H1 (cell line): ENCODE measurements at regions not wholly inside any gene's neighbourhood (a gene's known extent, or its start where the extent isn't known, plus 50 kb on each side); places are given as distances from the start of the nearest gene placed in this dataset.

Experiments
- BCL11A ChIP-seq, 2 experiments: IDR thresholded peaks; one replicate each; pipeline ENCODE4 v1.6.1; 2011; ENCODE audit warnings: low read depth in 2 of 2, low read length in 2 of 2, mild to moderate bottlenecking in 2 of 2
- GTF2F1 ChIP-seq: IDR thresholded peaks from 2 replicates; pipeline ENCODE4 v1.6.1; 2012; ENCODE audit warnings: low read depth, low read length, improper control_type of control experiment, borderline replicate concordance
- SIX5 ChIP-seq: IDR thresholded peaks from 2 replicates; pipeline ENCODE4 v1.6.1; 2011; ENCODE audit warnings: mild to moderate bottlenecking, low read depth, low read length

- TF ChIP-seq GTF2F1 (no peak), BCL11A (IDR thresholded peaks at IDR 0.05; ENCODE audit: low read depth in 2 of 2, low read length in 2 of 2) (no peak), SIX5 (no peak)
These were observed 474.4 kb downstream of the BRD1 start (continued) for GRCh38 chr22:49353235-49353634.
